ENCODE measurements at regions not wholly inside any gene's neighbourhood (a gene's known extent, or its start where the extent isn't known, plus 50 kb on each side); places are given as distances from the start of the nearest gene placed in this dataset.
"Not testable (repeated sequence)": the region's sequence is repeated elsewhere in the genome, so short reads cannot be mapped to it uniquely, and the experiment has no call there.

DNA sequence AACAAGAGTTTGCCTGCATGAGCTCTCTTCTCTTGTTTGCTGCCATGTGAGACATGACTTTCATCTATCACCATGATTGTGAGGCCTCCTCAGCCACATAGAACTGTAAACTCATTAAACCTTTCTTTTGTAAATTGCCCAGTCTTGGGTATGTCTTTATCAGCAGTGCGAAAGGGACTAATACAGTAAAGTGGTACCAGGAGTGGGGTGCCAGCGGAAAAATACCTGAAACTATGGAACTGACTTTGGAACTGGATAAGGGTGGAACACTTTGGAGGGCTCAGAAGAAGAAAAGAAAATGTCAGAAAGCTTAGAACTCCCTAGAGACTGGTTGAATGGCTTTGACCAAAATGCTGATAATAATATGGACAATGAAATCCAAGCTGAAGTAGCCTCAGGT lies 260.9 kb downstream of the DSC3 start:
- WGBS, 2 donors, result 90 to 95% methylated on average over 2 of the region's 2 CpGs
- H3K36me3 ChIP-seq, result no peaks in the 10 kb centered on the region
- no peak overlapping the region for H3K4me3 ChIP-seq (replicated peaks in 1 of 3)
- H3K27me3 ChIP-seq, result no peaks in the 10 kb centered on the region
- H3K4me1 ChIP-seq, result no peaks in the 10 kb centered on the region
- H3K27ac ChIP-seq, result no peak overlapping the region
- intact Hi-C loops (cut with DNase I), result no loop called here
- no peaks in the 10 kb centered on the region for H3K9me3 ChIP-seq
- no peak for TF ChIP-seq POLR2A (IDR thresholded peaks at IDR 0.05)
- TF ChIP-seq, protein P1, sequence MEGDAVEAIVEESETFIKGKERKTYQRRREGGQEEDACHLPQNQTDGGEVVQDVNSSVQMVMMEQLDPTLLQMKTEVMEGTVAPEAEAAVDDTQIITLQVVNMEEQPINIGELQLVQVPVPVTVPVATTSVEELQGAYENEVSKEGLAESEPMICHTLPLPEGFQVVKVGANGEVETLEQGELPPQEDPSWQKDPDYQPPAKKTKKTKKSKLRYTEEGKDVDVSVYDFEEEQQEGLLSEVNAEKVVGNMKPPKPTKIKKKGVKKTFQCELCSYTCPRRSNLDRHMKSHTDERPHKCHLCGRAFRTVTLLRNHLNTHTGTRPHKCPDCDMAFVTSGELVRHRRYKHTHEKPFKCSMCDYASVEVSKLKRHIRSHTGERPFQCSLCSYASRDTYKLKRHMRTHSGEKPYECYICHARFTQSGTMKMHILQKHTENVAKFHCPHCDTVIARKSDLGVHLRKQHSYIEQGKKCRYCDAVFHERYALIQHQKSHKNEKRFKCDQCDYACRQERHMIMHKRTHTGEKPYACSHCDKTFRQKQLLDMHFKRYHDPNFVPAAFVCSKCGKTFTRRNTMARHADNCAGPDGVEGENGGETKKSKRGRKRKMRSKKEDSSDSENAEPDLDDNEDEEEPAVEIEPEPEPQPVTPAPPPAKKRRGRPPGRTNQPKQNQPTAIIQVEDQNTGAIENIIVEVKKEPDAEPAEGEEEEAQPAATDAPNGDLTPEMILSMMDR (IDR thresholded peaks at IDR 0.05), result no peak
- DNase-seq, result no peak

DNA sequence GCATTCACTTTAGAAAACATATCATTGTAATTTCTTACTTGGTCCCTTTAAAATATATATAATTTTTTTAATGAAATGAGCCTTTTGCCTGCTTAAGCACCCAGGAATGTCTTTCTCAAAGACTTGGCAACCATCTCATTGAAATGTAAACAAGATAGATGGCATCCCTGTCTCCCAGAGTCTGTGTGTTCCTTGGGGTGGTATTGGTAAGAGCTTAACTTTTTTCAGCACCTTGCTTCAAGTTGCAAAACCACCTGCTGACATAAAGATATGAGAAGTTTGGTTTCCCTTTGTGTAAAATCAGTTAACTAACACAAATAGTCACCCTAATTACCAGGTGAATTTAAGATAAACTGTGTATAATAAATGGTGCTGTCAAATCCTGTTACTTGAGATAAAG lies 266.9 kb downstream of the DSC3 start:
- Histone ChIP-seq H3K4me3 (replicated peaks in 1 of 3) (no peak overlapping the region), H3K9me3 (no peaks in the 10 kb centered on the region), H3K27ac (no peak overlapping the region), H3K4me1 (no peaks in the 10 kb centered on the region), H3K27me3 (no peaks in the 10 kb centered on the region), H3K36me3 (no peaks in the 10 kb centered on the region)
- DNase-seq, result no peak
- intact Hi-C loops (cut with DNase I), result no loop called here
- TF ChIP-seq, protein P1 (IDR thresholded peaks at IDR 0.05), result no peak
- TF ChIP-seq POLR2A (IDR thresholded peaks at IDR 0.05), result no peak

DNA sequence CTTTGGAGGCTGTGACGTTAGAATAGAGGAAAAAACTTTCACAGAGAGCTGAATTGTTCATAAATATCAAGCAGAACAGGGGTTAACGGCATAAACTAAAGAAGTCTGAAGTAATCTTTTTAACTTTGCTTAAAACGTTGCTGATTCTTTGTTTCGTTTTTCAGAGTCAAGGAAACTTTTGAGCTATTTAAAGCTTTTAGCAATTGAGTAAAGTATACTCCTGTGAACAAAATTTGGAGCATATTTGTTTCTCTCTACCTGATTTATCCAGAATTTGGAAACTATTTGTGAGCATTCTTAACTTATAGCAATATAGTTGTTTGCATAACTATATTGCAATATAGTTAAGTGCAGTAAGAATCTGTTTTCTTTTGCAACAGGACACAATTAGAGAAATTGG lies 270.4 kb downstream of the DSC3 start:
- H3K36me3 ChIP-seq; H3K9me3 ChIP-seq; H3K27ac ChIP-seq; DNase-seq; H3K4me1 ChIP-seq; H3K4me3 ChIP-seq (replicated peaks in 1 of 3); intact Hi-C loops (cut with DNase I); H3K27me3 ChIP-seq: not testable (repeated sequence)
- WGBS, 2 donors, result 81 to 82% methylated on average over 4 of the region's 4 CpGs

DNA sequence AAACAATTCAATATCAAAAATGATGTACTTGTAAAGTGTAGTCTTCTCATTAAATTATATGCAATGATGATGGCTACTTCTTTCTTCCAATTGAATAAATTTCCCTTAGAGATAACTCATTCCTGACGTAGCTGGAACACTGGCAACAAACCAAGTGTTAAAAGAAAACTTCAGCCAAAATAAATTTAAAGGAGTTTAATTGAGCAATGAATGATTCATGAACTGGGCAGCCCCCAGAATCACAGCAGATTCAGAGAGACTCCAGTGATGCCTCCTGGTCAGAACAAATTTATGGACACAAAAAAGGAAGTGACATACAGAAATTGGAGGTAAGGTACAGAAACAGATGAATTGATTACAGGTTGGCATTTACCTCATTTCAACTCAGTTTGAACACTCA lies 276.5 kb downstream of the DSC3 start:
- Histone ChIP-seq H3K4me3 (replicated peaks in 1 of 3) (no peak overlapping the region), H3K36me3 (no peaks in the 10 kb centered on the region), H3K27ac (no peak overlapping the region), H3K27me3 (no peaks in the 10 kb centered on the region), H3K4me1 (no peaks in the 10 kb centered on the region), H3K9me3 (no peaks in the 10 kb centered on the region)
- no peak for DNase-seq
- intact Hi-C loops (cut with DNase I), result no loop called here
- no peak for TF ChIP-seq POLR2A (IDR thresholded peaks at IDR 0.05)
- TF ChIP-seq, protein P1 (IDR thresholded peaks at IDR 0.05), result no peak
- WGBS, 2 donors, result 14 to 44% methylated on average over 1 of the region's 1 CpG

DNA sequence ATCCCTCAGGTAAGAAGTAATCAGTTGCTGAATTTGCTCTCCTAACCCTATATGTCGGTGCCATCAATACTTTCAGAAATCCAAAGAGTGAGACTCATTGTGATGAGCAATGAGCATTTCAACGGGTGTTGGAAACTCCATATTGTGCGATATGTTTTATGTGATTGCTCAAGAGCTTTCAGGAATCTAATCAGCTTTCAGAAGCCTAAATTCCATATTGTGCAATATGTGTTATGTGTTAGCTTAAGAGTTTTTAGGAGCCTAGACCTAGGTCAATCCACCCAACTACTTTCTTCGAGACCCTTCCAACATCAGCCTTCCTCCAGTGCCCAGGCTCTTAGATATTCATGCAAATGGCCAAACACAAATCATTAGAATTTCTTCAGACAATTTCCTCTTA lies 277.3 kb downstream of the DSC3 start:
- H3K9me3 ChIP-seq, result no peaks in the 10 kb centered on the region
- no peaks in the 10 kb centered on the region for H3K4me1 ChIP-seq
- H3K27me3 ChIP-seq, result no peaks in the 10 kb centered on the region
- H3K27ac ChIP-seq, result no peak overlapping the region
- DNase-seq, result no peak
- intact Hi-C loops (cut with DNase I), result no loop called here
- 71 to 73% methylated on average over 4 of the region's 4 CpGs for WGBS, 2 donors
- no peak for TF ChIP-seq POLR2A (IDR thresholded peaks at IDR 0.05)
- TF ChIP-seq, protein P1 (IDR thresholded peaks at IDR 0.05), result no peak
- no peak overlapping the region for H3K4me3 ChIP-seq (replicated peaks in 1 of 3)
- no peaks in the 10 kb centered on the region for H3K36me3 ChIP-seq

DNA sequence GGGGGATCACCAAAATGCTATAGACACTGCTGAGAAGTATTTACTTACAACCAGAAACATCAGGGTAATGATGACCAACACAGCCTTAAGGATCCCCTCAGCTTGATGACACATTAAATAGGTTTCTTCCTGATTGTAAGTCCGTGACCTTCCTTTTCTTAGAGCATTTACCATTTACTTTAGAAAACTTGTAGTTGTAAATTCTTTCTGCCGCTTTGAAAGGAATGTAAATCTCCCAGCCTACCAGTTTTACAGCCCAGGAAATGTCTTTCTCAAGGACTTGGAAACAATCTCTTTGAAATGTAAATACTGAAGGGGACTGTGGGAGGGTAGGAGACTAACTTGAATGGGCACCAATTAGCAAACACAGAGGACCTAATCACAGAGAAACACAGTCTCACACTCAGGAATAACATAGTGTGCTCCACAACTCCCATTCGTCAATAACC lies 278.6 kb downstream of the DSC3 start:
- intact Hi-C loops (cut with DNase I), result no loop called here
- Histone ChIP-seq H3K9me3 (no peaks in the 10 kb centered on the region), H3K4me3 (replicated peaks in 1 of 3) (no peak overlapping the region), H3K36me3 (no peaks in the 10 kb centered on the region), H3K27me3 (no peaks in the 10 kb centered on the region), H3K4me1 (no peaks in the 10 kb centered on the region), H3K27ac (no peak overlapping the region)
- no peak for TF ChIP-seq POLR2A (IDR thresholded peaks at IDR 0.05)
- TF ChIP-seq, protein P1 (IDR thresholded peaks at IDR 0.05), result no peak
- no peak for DNase-seq
- WGBS, 2 donors, result 14 to 15% methylated on average over 3 of the region's 3 CpGs
